HG03571 (cell line): ENCODE measurements at regions not wholly inside any gene's neighbourhood (a gene's known extent, or its start where the extent isn't known, plus 50 kb on each side); places are given as distances from the start of the nearest gene placed in this dataset.

ENCODE experiments used
- ATAC-seq: cut with Tn5 transposase; IDR thresholded peaks from one replicate; pipeline ENCODE4 v1.9.1; 2021; ENCODE audit not compliant: unreplicated experiment

DNA sequence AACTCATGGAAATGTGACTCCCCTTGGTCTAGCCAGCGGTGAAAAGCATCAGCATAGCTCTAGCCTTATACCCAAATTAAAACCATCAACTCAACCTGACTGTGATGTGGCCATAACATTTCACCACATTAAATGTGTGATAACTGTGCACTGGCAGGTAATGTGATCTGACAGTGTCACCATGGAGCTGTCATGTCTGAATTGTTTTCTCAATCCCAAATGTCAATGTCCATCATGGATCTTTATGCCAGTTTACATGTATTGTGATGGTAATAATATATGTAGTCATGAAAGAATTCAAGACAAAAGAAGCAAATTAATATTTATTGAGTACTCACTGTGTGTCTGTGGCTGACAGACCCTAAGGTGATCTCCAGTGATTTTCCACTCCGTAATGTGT, 213.4 kb upstream of the EOMES start:
- ATAC-seq: no peak

DNA sequence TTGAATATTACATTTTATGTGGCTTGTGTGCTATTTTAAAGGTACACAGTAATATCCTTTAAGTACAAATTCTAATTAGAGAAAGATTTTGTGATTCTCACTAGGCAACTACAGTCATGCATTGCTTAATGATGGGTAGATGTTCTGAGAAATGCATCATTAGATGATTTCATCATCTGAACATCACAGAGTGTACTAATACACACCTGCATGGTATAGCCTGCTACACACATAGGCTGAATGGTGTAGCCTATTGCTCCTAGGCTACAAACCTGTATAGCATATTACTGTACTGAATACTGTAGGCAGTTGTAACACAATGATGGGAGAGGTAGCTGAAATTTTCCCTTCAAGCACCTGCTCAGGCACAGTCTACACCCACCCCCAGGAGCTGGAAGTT, 217.4 kb upstream of the EOMES start:
- no peak for ATAC-seq

DNA sequence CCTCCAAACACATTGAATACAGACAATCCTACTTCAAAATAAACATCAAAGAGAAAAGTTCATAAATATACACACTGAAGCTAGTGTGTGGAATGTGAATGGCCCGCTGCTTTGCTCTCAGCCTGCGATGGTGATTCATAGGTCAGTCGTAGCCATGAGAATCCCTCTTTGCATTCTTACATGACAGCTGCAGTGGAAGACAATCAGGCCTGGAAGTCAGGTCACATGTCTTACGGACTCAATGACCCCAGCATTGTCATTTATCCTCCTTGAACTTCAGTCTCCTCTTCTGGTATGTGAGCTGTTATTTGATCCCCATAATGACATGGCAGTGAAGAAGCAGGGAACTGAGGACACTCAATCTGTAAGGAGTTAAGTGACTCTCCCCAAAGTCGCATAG, 217.8 kb upstream of the EOMES start:
- ATAC-seq: no peak

DNA sequence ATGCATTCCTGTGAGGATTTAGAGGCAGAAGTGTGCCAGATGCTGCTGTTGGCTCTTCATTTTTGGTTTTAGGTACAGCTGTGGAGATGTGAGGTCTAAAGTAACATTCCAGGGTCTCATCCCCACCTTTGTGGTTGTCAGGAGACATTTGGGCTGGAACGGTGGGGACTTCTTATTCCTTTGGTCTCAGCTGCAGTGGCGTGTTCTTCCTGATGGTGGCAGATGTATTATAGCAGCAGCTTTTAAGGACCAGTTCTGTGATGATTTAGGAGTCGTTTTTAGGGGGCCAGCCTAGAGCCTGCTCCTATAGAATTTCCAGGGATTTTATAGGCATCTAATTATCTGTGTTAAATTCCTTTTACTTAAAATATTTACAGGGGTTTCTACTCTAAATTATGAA, 221.0 kb upstream of the EOMES start:
- no peak for ATAC-seq

DNA sequence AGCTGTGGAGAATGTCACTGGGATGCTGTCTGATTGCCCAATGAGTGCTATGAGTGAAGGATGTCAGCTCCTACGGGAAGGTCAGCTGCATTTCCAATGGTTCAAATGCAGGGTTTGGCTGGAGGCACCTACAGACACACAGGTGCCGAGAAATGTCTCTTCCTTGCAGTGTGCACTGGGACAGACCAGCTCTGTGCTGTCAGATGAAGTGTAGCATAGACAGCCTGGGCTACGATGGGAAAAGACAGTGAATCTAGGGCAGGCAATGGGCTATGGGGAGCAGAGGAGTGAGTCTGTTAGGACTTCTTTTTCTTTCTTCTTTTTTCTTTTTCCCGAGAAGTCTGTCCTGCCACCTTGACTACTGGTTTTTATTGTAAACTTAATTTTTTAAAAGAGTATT, 223.1 kb upstream of the EOMES start:
- no peak for ATAC-seq

DNA sequence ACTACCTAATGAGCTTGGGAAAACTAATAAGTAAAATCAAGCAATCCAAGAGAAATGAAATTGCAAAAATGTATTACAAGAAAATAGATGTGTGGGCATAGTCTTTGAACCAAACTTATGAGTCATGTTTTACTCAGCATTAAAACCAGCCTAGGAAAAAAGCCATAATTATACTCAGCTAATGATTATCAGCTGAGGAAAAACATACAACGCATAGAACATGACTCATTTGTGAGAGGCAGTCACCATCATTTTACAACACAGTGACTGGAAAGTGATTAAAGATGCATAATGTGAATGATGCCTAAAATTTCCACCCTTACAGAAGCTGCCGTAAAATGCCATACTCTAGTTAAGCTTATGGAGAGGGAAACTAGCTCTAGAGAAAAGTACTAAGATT, 238.0 kb upstream of the EOMES start:
- ATAC-seq: no peak

DNA sequence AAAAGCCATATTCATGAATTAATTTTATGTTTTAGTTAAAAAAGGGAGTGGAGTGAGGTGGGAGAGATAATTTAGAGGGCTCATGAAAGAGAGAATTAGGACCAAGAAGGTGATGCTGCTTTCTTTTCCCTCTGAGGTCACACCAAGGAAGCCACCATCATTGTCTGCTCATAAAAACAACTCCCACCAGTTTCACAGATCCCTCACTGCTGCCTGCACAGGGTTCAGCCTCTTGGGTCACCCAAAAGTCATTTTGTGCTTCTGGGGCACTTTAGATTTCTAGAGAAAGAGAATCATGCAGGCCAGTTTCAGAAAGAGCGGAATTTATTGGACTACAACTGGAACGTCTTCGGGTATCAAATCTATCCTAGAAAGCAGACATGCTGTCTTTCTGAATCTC, 241.4 kb upstream of the EOMES start:
- no peak for ATAC-seq

DNA sequence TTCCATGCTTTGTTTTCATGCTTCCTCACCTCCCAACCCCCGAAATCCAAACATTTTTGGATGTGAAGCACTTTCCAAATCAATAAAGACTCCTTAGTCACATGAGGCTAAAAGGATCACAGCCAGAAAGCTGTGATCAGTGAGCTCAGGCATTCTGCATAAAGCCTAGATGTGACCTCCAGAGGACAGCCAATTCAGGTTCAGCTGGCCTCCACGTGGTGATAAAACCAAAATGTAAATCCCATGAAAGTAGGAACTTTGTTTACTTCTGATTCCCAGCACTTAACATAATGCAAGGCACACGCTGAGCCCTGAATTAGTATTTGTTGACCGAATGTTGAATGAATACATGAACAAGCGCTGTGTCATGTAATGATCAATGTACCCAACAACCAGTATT, 249.5 kb upstream of the EOMES start:
- no peak for ATAC-seq

DNA sequence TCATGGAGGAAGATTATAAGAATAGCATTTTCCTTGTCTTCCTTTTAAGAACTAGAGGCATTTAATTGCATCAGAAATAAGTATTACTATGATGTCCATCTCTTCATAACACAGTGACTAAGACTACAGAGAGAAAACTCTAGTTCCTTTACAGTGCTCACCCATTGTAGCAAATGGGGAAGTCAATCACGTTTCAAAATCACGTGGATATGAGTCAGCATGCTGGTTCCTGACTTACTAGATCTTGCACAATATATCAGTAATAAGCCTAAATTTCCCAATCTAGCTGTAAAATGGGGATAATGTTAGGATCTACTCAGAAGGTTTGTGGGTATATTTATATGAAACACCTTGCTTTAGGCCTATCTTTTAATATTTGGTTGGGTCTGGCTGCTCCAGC, 254.8 kb upstream of the EOMES start:
- ATAC-seq: no peak

DNA sequence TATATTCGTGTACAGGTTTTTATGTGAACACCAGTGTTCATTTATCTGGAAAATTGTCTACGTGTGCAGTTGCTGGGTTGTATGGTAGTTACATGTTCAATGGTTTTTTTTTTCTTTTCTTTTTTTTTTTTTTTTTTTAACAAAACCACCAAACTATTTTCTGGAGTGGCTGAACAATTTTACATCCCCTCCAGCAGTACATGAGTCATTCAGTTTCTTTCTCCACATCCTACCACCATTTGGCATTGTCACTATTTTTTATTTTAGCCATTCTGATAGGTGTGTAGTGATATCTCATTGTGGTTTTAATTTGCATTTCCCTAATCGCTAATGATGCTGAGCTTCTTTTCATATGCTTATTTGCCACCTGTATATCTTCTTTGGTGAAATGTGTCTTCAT, 256.3 kb upstream of the EOMES start:
- no peak for ATAC-seq

DNA sequence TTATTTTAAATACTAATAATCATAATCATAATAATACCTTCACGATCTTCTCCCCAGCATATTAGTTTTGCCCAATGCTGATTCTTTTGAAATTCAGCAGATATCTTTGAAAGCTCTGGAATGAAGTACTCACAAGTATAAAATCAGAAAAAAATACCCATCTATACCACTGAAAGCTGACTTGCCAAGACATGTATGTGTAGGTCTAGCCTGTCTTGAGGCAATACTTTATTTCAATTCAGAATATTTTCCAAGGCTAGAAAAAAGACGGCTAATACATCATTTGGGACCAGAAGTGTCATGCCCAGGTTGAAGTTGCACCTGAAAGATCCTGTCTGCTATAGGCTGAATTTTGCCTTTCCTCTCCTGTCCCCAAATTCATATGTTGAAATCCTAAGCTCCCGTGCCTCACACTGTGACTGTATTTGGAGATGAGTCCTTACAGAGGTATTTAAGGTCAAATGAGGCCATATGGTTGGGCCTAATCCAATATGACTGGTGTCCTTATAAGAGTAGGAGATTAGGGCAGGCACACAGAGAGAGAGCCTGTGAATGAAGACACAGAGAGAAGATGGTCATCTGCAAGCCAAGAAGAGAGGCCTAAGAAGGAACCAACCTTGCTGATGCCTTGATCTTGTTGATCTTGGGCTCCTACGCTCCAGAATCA, 255.9 kb upstream of the CMC1 start:
- ATAC-seq: no peak

DNA sequence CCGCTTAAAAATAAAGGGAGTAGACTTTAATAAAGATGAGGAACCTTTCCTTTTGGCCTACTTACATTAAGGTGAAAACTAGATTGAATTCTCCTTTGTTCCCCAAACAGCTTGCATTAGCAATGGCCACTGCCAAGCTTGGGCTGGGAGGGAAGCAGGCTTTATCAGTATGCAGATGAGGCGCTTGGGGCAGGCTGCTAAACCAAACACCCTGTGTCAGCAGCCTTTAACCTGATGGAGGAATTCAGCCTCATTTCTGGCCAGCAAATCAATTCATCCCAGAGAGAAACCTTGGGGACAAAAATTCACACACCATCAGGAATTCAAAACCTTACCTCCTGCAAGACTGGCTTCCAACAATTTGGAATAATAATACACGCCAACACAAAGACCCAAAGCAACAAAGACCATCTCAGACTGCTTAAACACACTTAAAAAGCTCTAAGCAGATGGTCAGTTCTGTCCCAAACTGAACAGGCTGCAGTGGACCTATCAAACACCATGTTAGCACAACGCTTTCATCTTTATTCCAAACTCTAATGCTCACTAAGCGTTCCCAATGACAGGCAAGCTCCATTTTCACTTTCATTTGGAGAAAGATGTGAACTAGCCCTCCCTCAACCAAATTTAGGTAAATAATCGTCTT, 255.1 kb upstream of the CMC1 start:
- ATAC-seq: no peak

DNA sequence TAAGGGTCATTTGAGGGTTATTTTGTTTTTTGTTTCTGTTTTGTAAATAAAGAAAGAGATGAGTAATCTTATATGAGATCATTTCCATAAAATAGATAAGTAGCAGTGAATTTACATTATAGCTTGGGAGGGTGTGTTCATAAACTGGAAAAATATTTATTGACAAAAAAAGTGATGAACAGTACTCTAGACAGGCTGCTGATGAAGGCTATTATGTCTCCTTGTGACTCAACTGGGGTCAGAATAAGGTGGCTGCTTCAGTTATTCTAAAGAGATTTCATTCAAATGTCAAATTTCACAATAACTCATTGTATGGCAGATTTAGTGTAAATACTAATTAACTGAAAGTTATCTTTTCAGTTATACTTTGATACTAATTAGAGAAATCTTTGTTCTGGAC, 251.1 kb upstream of the CMC1 start:
- no peak for ATAC-seq

DNA sequence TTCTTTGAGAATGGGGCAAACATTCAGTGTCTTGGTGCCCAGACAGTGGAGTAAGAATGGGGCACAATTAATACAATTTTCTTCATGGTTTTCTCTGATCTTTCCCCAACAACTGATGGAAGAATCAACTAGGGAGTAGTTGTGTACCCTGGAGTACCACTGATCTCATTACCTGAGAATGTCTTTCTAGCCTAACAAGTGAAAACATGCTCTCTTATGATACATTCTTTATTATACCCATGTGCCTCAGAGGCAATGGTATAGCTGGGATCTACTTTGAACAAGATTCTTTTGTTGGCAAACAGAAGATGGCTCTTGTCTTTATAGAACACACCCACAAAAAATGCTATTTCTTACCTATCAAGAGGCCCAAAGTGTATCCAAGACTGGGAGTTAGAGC, 250.6 kb upstream of the CMC1 start:
- no peak for ATAC-seq

DNA sequence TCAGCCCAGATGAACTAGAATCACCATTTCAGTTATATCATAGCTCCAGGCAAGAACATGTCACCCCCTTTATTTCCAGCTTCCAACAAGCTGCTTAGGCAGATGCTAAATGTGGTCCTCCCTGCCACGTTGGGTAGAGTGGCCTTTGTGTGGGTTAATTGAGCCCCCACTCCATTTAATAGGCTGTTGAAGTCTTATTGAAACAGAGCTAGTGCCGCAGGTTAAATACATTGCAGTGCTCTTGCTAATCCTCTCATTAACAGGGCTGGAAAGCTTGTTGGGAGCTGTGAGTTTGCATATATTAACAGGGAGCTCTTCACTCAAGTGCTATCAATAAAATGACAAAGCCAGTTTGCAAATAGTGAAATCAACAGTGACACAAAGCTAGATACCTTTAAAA, 248.4 kb upstream of the CMC1 start:
- ATAC-seq: no peak

DNA sequence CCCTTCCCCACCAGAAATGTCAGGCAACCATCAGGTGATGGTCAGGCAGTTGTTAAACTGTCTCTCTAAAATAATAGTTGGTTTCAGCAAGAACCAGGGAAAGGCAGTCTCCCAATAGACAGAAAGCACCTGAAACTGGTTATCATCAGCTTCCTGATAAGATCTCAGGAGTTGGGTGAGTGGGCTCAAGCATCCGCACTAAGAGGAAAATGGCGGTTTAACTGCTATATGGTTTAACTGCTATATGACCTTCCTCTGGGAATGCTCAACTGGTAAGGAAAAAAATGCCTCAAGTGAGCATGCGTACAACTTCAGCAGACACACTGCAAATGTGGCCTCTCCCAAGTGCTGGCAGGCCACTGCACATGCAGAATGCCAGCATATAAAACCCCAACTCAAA, 240.8 kb upstream of the CMC1 start:
- no peak for ATAC-seq

DNA sequence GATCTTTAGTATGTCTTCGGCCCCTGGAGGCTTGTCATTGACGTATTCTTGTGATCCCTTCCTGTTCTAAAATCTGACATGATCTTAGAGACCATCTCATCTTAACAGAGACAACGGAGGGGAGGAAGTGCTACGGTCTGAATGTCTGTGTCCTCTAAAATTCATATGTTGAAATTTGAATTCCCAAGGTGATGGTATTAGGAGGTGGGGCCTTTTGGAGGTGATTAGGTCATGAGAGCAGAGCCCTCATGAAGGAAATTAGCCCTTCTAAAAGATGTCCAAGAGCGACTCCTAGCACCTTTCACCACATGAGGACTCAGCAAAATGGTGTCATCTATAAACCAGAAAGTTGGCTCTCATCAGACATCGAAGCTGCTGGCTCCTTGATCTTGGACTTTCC, 233.2 kb upstream of the CMC1 start:
- ATAC-seq: no peak

DNA sequence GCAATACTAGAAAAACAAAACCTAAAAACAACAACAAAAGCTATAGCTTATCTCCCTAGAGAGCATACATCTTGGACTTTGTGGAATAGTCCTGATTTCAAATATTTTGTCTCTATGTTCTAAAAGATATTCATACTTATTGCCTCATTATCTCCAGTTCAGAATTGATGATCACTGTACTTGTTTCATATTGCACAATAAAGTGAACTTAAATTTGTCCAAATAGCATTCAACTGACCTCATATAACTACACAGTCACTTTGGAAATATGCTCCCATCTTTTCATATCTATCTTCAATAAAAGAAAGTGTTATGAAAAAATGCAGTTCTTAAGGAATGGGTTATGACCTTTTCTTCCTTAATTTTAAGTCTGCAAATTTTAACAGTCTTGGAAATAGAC, 228.6 kb upstream of the CMC1 start:
- ATAC-seq: no peak

DNA sequence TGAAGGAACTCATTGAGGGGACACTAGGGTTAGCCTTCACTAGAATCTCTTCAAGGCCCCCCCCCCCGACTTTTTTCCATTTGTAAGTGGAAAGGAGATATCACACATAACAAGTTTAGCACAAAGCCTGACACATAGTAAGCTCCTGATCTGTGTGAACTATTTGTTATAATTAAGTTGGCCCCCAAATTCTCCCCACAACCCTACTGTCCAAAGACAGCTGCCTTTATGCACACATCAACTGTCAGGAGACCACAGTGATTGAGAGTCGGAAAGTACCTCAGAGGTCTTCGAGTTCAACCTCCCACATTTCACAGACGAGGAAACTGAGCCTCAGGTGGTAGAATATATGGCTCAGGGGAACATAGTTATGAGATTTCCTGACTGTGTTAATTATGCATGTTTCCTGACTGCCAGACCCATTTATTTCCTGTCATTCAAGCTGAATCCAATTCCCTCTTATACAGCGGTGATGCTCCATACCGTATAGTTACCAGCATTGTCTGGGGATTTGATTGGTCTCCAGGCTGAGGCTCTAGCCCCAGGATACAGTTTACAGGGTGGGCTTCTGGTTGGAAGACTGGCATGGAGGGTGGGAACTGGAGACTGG, 227.4 kb upstream of the CMC1 start:
- ATAC-seq: no peak

DNA sequence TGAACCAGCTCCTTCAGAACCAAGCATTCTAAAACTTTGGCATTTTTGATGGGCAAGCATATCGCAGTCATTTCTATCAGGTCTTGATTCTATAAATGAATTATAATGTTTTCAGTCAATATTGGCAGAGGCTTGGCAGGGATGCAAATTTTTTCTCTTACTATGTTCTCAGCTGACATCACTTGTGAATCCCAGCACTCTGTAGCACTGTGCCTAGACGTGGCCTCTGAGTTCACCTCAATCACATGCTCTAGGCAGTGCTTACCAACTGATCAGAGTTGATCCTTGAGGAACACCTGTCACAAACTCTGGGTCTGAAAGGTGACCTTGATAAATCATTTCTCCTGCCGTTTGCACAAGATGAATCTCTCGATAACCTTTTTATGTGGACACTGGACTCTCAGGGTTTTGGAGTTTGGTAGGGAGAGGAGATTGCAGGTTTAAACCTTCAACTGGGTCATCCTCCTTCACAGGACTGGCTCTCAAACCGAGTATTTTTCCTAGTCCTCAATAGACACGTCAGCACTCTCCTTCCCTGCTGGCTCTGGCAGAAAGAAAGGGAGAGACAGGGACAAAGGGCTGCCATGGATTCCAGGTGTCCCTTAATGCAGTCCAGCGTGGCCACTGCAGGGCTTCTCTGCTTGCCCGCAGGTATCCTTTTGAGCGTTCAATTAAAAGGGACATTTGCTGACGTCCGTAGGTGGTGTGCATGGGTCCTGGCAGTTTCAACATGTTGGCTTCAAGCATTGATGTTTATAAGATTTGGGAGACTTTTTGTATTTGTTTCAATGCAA, 222.3 kb upstream of the CMC1 start:
- ATAC-seq: no peak

DNA sequence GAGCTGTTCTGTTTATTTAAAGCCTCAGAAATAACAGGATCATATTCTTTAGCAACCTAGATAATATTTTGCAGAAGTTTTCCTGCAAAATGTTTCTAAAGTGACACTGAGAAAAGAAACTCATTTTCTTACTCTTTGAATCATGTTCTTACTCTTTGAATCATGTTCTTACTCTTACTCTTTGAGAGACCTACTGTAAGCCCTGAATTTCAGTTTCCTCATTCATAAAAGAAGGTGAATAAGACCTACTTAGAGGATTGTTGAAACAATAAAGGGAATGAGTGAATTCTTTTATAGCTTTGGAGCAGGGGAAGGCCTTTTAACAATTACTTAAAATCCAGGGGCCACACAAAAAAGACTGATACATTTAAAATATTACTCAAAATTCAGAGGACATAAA, 221.7 kb upstream of the CMC1 start:
- ATAC-seq: no peak

DNA sequence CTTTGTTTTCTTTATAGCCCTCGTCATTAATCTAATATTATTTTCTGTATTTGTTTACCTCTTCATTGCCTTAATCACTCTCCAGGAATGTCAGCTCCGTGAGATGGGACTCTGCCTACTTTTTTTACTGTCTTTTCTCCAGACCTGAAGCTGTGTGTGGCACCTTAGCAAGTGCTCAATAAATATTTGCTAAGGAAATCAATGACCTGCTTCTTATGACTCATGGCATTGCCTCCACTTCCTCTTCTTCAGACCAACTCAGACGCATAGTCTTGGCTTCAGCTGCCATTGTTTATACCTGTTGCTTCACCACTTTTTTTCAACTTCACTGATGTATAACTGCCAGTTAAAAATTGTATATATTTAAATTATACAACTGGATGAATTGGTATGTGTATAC, 218.5 kb upstream of the CMC1 start:
- ATAC-seq: no peak
